Muscle of back (tissue), 3 donors: ENCODE measurements at regions not wholly inside any gene's neighbourhood (a gene's known extent, or its start where the extent isn't known, plus 50 kb on each side); places are given as distances from the start of the nearest gene placed in this dataset.
"Not testable (repeated sequence)": the region's sequence is repeated elsewhere in the genome, so short reads cannot be mapped to it uniquely, and the experiment has no call there.

ENCODE experiments used
- DNase-seq, 3 donors: peaks; one replicate each; pipeline versions ENCODE4 v3.0.0 to v3.0.0-alpha.2; 2013

DNA sequence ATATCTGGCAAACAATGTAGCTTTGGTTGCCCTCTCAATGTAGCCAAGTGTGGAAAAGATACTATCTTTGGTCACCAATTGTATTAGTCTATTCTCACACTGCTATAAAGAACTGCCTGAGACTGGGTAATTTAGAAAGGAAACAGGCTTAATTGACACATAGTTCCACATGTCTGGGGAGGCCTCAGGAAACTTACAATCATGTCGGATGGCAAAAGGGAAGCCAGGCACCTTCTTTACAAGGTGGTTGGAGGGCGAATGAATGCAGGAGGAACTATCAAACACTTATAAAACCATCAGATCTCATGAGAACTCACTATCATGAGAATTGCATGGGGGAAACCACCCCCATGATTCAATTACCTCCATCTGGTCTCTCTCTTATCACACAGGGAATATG lies 133.1 kb upstream of the TBCA start:
- DNase-seq: no peak

DNA sequence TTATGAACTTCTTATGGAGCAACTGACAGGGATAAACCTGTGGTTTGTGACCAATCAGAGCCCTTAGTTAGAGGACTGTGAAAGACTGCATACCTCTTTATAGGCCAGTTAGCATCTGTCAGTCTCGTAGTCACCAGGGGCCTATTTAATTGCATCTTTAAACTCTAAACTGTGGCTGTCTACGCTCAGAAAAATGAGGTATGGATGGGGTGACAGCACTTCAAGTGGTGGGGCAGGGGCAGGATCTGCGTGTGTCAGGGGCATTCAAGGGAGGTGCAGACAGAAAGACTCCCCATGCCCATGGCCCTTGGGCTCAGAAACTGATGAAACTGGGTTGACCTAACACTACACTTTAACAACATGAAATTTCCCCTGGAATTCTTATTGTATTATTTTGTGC lies 132.6 kb upstream of the TBCA start:
- no peak for DNase-seq

DNA sequence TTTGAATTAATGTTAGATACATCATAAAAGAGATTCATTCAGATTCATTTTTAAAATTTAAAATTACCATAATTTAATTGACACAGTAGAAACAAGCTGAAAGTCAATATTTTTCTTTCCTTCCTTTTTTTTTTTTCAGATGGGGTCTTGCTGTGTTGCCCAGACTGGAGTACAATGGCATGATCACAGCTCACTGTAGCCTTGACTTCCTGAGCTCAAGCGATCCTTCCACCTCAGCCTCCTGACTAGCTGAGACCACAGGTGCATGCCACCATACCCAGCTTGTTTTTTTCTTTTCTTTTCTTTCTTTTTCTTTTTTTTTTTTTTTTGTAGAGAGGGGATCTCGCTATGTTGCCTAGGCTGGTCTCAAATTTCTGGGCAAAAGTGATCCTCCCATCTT lies 131.6 kb upstream of the TBCA start:
- no peak for DNase-seq

DNA sequence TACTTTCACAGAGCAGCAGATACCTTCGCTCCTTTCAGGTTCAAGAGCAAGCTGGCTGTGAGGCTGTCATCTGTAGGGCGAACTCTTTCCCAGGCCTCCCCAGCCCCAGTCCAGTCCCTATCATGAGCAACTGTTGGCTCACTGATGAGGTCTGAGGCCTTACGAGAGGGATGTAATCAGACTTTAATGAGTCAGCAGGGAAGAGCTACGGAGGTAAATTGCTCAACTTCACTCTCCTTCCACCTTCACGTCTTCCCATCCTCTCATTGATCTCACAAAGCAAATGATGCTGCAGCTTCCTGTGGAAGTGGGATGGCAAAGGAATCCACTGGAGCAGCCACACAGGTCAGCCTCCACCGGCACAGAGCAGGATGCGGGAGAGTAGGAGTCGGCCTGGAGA lies 130.7 kb upstream of the TBCA start:
- no peak for DNase-seq

DNA sequence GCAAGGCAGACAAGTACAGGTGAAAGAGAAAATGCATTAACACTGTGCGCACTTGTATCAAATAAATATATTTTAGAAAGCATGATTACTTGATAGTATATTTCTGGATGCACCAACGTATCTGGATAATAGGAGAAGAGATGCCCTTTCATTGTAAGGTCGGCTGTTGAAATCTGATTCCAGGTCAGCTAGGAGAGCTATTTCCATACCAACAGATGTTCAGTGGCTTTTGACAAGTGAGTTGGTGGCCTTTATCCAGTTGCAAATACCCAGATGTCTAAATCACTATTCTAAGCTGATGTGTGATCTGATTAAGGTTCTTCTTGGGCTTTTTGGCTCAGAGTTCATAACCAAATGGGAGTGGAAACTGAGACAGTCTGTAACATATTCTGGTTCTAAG lies 128.2 kb upstream of the TBCA start:
- no peak for DNase-seq

DNA sequence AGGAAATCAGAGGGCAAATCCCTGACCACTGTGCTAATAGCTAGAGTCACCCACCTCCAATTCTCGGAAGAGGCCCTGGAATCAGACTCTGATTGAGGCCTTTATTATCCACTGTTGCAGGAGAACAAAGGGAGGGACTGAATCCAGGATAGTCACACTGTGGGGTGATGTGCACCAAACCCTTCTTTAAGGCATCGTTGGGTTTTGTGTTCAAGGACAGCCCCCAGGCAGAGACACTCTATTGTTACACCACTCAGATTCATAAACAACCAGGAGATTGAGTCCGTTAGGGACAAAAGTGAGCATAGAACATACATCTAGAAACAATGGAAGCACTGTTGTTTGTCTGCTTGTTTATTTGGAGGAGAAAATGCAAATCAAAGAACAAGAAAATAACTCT lies 124.6 kb upstream of the TBCA start:
- no peak for DNase-seq

DNA sequence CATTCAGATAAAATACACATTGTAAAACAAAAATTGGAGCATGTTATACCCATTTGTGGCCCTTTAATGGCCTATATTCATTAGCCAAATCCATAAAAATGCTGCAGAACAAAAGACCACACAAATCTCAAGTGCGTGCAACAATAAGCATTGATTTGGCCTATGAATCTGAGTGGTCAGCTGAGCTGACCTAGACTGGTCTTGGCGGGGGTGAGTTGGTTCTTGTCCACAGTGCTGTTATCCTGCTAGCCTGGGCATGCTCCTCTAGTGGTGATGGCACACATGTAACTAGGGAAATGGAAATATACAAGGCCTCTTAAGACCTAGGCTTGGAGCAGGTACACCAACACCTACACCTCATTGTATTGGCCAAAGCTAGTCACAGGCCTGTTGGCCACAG lies 122.2 kb upstream of the TBCA start:
- no peak for DNase-seq

DNA sequence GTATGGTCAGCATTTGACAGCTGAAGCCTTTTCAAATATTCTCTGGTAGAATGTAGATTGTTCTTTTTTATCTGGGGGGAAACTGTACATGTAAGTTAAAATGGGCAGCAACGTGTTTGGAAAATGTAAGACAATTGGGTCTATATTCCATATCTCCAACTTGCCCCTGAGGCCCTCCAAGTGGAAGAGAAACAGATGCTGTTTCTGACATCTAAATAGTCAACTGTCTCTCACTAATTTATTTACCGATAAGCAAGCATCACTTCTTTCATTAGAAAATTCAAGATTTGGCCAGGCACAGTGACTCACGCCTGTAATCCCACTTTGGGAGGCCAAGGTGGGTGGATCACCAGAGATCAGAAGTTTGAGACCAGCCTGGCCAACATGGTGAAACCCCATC lies 120.2 kb upstream of the TBCA start:
- DNase-seq: no peak

DNA sequence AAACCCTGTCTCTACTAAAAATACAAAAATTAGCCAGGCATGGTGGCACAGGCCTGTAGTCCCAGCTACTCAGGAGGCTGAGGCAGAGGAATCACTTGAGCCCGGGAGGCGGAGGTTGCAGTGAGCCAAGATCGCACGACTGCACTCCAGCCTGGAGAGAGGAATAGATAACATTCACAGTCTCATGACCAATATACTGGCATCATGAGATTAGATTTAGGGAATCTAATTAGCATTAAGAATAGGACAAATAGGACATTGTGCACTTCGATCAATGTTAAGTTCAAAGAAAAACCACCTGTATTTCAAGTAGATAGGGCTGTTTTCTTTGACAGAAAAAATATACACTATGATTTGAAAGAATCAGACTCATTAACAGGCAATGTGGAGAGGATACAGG lies 118.0 kb upstream of the TBCA start:
- DNase-seq: not testable (repeated sequence)

DNA sequence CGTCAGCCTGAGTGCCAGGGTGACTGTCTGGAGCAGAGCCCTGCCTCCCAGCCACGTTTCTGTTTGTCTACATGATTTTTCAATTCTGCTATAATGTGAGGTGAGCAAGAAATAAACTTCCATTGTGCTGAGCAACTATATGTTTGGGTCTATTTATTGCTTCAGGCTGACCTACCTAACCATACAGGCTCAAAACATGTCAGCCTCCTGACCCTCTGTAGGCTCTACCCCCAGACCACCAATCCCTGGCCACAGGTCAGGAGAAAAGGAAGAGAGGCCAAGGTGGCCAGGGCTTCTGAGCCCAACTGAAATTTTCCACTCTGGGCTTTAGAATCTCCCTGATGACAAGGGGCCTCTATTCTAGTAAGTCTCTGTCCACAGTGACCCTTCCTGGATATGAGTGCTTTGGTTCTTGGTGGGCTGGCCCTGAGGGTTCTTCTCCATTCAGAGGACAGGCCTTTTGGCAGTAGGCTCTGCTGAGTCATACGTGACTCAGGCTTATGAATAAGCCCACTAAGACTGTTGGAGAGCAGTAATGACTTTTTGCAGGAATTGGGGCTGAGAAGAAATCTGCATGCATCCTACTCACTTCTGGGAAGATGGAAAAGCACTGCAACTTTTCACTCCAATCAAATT lies 117.2 kb upstream of the TBCA start:
- peak in 2 of 3 donors; percentile 5 to 93 for DNase-seq

DNA sequence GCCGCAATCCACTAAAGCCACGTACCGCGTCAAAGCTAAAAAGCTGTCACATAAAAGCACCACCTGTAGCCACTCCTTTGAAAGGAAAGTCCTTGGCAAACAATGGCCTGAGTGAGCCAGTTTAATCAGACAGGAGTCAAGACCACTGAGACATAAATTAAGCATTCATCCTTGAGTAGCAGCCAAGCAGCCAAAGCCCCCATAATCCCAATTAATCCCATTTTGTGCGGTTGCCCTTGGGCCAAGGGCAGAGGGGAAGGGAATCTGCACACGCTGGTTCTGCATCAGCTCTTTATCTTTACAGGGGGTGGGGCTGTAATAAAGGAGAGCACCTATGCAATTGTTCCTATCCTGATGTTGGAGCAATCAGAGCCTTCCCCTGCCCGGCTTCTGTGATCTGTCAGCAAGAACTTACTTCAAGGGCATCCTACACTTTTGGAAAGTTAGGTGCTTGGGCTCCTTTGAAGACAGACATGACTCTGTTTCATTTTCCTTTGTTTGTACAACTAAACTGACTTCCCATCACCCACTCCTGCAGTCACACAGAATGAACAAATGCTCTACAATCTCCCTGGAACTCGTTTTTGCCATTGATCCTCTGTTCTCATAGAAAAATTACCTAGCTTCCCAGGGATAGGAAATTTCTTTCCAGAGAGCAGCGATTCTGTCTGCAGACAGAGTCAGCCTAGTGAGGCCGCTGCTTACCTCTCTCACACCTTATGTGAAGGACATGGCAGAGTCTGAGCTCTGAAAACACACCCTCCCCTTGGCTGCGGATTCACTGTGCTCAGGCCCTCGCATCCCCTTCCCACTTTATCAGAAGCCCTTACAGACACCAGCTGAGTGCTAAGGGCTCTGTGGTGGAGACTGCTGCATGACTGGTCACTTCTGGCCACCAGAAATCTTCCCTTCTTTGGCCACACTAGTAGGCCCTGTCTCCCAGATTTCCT lies 116.2 kb upstream of the TBCA start:
- DNase-seq: no peak

DNA sequence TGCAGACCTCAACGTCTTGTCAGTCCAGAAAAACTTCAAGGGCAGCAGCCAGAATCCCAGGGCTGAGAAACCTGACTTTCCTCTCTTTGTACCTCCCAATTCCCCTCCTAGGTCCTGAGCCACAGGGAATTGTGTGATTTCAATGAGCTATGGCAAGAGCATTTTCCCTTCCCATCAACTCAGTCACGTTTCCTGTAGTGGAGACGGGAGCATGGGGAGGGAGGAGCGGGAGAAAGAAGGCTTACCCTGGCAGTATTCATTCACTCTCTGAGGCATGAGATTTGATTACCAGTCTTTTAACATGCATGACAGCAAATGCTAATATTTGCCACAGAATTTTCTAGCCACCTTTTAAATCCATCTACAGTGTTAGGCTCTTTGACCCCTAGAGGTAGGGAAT lies 109.4 kb upstream of the TBCA start:
- no peak for DNase-seq

DNA sequence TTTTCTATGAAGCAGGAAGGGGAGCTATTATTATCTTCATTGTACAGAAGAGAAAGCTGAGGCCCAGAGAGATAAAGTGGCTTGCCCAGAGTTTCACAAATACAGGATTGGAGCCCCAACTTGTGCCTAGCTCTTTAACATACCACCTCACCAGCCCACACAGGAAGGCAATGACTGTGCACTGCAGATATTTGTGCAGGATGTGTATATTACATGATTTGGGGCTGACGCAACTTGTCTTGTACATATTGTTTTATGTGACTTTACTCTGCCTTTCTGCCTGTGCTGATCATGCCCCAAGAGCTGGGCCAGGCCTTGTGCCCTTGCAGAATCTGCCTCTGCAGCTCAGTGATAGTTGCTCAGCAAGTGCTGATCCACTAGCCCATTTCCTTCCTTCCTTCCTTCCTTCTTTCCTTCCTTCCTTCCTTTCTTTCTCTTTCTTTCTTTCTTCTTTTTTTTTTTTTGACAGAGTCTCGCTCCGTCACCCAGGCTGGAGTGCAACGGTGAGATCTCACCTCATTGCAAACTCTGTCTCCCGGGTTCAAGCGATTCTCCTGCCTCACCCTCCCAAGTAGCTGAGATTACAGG lies 106.6 kb upstream of the TBCA start:
- DNase-seq: peak in 1 of 3 donors; percentile 14

DNA sequence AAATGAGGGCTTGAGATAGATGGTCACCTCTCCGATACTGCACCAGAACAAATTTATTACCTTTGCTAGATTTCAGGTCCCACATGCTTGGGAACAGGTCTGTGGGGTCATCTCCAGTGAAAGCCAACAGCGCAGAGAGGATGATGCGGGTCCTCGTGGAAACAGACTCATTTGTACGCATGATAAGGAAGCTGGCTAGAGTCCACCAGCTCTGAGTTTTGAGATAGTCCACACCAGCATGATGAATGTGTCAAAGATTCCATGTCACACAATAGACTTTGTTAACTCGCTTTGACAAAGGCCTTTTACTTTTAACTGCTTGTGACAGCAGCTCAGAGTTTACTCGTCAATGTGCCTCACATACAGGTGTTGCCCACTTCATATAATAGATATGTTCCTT lies 105.4 kb upstream of the TBCA start:
- no peak for DNase-seq

DNA sequence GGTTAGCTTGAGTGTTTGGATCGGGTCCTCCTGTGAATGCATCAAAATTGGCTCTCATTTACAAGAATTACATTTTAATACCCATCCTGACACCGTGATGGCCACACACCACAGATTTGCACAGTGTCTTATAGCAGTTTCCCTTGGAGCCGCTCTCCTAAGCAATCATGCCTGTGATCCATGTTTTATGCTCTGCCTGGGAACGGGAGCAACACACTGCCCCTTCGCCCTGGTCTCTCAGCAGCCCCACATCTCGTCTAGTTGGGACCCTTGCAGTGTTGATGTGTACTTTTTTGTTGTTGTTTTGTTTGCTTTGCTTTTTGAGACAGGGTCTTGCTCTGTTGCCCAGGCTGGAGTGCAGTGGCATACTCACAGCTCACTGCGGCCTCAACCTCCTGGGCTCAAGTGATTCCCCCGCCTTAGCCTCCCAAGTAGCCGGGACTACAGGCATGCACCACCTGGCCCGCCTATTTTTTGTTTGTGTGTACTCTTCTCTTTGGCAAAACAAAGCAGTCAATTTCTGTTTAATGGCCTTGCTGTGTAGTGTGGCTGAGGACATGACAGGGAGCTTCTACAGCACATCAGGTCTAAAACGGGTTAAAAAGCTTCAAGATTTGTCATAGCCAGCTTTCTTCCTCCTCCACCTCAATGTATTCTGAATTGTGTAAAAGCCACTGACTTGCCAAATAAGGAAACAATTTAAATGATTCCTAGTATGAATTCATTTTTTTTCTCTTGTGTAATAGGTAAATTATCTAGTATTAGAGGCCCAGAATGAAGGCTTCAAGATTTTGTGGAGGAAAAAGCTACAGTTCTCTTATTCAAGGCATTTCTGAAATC lies 101.6 kb upstream of the TBCA start:
- no peak for DNase-seq

DNA sequence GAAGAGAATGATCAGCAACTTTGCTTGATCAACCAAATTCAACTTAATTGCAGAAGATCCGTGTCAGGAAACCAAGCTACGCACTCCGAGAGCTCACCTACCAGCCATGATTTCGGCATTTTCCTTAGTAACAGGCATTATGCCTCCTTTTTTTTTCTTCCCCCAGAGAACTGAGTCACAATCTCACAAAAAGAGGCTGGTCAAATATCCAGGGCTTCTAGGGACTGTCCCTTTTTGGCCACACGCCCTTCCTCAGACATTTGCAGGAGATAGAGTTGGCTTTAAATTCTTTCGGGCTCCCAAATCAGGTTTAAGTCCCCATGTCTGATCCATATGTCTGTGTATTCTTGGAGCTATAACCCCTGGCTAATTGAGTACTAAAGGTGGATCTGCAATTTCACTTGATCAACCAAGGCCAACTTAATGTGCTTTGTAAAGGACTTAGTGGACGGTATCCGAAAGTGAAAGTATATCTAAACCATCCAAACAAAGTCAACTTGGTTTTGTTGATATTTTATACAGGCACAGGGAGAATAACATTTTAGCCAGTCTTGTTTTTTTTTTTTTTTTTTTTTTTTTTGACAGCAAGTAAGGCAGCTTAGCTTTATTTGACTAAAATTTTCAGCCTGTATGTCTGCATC lies 100.8 kb upstream of the TBCA start:
- DNase-seq: no peak

DNA sequence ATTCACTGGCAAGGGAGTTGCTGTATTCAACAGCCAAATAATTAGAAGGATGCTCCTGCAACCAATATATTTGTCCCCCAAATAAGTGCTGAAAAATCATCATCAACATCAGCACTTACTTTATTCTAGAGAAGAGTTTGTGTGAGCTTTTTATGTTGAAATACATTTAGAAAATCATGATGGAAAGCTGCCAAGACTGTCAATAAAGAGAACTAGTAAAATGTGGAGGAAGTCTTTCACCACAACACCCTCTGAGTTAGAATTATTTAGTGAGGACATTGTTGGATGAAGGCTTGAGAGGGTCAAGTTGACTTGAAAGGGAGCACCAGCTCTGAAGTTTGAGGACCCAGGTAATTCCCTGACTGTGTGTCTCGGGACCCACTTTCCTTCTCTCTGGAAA lies 100.2 kb upstream of the TBCA start:
- DNase-seq: no peak

DNA sequence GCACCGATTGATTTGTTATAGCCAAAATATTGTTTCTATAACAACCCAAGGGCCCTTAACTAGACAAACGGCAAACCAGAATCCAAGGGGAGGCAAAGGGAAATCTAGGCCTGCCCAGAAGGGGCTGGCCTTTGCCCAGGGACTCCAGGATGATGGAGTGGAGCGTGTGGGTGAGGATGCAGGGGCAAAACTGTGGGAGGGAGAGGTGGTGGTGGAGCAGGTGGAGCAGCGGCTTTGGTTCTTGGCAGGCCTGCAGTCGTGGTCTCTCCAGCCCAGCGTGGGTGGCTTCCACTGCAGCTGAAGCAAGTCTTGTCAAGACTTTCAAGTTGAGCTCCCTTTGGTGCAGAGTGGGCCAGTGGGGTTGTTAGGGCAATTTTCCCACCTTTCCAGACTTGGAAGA lies 98.6 kb upstream of the TBCA start:
- DNase-seq: no peak

DNA sequence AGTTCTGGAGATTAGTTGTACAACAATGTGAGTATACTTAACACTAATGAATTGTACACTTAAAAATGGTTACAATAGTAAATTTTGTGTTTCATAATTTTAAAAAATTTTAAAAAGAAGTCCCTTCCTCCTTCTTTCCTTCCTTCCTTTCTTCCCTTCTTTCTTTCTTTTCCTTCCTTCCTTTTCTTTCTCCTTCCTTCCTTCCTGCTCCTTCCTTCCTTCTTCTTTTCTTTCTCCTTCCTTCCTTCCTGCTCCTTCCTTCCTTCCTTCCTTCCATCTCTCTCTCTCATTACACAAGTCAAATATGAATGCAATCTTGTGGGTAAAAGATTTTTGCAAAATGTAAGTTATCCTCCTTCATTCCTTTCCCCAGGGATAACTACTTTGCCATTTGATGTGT lies 97.1 kb upstream of the TBCA start:
- no peak for DNase-seq

DNA sequence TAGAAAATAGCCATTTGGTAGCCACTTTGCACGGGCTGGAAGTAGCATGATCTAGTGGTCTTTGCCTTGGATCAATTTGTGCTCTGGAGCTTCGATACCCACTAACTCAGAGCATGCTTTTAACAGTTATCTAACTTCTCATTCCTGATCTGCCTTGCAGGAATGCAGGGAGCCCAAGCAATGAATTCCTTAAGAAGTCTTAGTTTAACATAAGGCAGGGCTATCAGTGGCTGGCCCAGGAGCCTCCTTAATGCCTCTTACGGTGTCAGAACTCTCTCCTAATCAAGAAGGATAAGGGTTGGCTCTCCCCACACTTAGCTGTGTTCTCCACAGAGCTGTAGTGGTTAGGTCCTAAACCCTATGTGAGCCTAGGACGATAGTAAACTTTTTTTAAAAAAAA lies 95.8 kb upstream of the TBCA start:
- DNase-seq: no peak

DNA sequence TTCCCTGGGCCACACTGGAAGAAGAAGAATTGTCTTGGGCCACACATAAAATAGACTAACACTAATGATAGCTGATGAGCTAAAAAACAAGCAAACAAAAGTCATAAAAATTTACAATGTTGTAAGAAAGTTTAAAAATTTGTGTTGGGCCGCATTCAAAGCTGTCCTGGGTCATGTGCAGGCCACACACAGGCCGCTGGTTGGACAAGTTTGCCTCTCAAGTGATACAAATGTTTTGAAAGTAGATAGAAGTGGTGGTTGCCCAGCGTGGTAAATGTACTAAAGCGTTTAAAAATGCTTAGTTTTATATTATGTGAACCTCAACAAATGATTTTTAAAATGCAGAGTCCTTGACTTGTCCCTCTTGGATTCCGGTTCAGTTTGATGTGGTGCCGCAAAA lies 94.9 kb upstream of the TBCA start:
- DNase-seq: no peak
